ENCODE measurements at regions not wholly inside any gene's neighbourhood (a gene's known extent, or its start where the extent isn't known, plus 50 kb on each side); places are given as distances from the start of the nearest gene placed in this dataset.

- TF ChIP-seq POLR2A (IDR thresholded peaks at IDR 0.05; ENCODE audit: low read length) (no peak), GATA1 (IDR thresholded peaks at IDR 0.05; ENCODE audit: low read depth, low read length) (no peak)
Measured at GRCh38 chrX:113634565-113634964, 793.9 kb upstream of the AMOT start.

Measured in erythroblast (primary cell).